Kidney epithelial cell (primary cell): ENCODE measurements at regions not wholly inside any gene's neighbourhood (a gene's known extent, or its start where the extent isn't known, plus 50 kb on each side); places are given as distances from the start of the nearest gene placed in this dataset.

Experiments
- DNase-seq: peaks from one replicate; pipeline ENCODE4 v3.0.0-alpha.2; 2010; ENCODE audit warnings: low read depth
- H3K27me3 ChIP-seq: 2 replicates; pipeline ENCODE4 v1.6.0; 2011; ENCODE audit warnings: low read length; ENCODE audit not compliant: control insufficient read depth, insufficient read depth
- H3K36me3 ChIP-seq: 2 replicates; pipeline ENCODE4 v1.5.1; 2011; ENCODE audit warnings: low read length; ENCODE audit not compliant: control insufficient read depth, insufficient read depth
- H3K4me3 ChIP-seq: 2 replicates; pipeline ENCODE4 v1.5.1; 2011; ENCODE audit warnings: low read depth, mild to moderate bottlenecking, control low read depth, low read length
- TF ChIP-seq, protein P1 (sequence below): IDR thresholded peaks from 2 replicates; pipeline ENCODE4 v1.5.1; 2011; ENCODE audit warnings: mild to moderate bottlenecking, moderate library complexity, low read length, control low read depth, inconsistent platforms; ENCODE audit not compliant: insufficient read depth, poor library complexity, severe bottlenecking

DNA sequence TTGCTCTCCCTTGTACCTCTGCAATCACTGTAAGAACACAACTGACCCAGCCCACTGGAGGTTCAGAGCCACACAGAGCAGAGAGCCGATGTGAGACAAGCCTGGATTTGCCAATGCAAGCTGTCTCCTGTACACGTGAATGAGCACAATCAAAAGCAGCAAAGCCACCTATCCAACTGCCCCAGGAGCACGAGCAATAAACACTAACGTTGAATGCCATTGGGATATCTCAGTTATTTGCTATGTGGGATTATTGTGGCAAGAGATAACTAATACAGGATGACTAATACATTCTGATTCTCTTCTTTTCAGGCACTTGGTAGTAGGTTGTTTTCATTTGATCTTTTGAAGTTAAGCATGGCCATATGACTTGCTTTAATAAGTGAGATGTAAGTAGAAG, 85.2 kb upstream of the FAM216B start:
- Histone ChIP-seq H3K36me3 (no peaks in the 10 kb centered on the region), H3K27me3 (no peaks in the 10 kb centered on the region), H3K4me3 (no peak overlapping the region)
- peak; percentile 2 for DNase-seq
- TF ChIP-seq, protein P1, sequence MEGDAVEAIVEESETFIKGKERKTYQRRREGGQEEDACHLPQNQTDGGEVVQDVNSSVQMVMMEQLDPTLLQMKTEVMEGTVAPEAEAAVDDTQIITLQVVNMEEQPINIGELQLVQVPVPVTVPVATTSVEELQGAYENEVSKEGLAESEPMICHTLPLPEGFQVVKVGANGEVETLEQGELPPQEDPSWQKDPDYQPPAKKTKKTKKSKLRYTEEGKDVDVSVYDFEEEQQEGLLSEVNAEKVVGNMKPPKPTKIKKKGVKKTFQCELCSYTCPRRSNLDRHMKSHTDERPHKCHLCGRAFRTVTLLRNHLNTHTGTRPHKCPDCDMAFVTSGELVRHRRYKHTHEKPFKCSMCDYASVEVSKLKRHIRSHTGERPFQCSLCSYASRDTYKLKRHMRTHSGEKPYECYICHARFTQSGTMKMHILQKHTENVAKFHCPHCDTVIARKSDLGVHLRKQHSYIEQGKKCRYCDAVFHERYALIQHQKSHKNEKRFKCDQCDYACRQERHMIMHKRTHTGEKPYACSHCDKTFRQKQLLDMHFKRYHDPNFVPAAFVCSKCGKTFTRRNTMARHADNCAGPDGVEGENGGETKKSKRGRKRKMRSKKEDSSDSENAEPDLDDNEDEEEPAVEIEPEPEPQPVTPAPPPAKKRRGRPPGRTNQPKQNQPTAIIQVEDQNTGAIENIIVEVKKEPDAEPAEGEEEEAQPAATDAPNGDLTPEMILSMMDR, result no peak

DNA sequence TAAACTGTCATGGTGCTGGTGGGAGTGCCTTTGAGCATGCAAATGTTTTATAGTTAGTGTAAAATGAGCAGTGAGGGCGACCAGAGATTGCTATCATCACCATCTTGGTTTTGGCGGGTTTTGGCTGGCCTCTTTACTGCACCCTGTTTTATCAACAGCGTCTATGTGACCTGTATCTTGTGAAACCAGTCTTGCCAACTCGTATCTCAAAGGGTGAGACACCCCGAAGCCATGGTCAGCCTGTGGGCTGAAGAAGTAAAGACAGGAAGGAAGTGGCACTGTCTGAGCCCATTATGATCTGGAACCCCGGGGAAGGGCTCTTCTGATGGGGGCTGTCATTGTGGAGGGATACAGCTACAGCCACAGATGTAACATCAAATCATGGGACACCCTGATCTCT, 81.5 kb upstream of the FAM216B start:
- no peak overlapping the region for H3K4me3 ChIP-seq
- TF ChIP-seq, protein P1, result no peak
- H3K36me3 ChIP-seq, result no peaks in the 10 kb centered on the region
- H3K27me3 ChIP-seq, result no peaks in the 10 kb centered on the region
- no peak for DNase-seq

DNA sequence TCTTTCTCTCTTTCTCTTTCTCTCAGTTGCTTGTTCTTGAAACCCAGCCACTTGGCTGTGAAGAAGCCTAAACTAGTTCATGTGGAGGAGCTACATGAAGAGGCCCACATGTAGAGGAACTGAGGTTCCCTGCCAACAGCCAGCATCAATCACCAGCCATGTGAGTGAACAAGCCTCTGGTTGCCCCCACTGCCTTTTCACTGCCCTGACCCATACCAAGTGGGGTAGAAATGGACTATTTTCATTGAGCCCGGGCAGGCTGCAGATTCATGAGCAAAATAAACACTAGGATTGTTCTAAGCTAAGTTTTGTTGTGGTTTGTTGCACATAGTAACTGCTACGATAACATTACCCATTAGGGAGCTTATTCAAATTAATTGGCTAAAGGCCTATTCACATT, 78.7 kb upstream of the FAM216B start:
- Histone ChIP-seq H3K36me3 (no peaks in the 10 kb centered on the region), H3K27me3 (no peaks in the 10 kb centered on the region), H3K4me3 (no peak overlapping the region)
- TF ChIP-seq, protein P1, result no peak
- no peak for DNase-seq

DNA sequence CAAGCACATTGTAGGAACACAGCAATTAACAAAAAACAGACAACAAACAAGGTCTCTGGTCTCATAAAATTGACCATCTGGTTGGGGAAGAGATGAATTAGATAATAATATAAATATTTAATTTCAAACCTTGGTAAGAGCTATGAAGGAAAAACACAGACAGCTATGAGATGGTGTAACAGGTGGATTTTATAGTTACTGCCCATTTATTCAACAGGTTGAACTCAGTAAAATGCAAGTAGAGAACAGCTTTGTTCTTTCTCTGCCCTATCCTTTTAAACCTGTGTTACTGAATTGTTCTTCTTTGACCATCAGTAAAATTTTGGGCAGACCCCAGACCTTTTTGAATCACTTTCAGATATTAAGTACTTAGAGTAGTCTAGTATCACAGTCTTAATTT, 77.6 kb upstream of the FAM216B start:
- TF ChIP-seq, protein P1, result no peak
- Histone ChIP-seq H3K27me3 (no peaks in the 10 kb centered on the region), H3K4me3 (no peak overlapping the region), H3K36me3 (no peaks in the 10 kb centered on the region)
- no peak for DNase-seq

DNA sequence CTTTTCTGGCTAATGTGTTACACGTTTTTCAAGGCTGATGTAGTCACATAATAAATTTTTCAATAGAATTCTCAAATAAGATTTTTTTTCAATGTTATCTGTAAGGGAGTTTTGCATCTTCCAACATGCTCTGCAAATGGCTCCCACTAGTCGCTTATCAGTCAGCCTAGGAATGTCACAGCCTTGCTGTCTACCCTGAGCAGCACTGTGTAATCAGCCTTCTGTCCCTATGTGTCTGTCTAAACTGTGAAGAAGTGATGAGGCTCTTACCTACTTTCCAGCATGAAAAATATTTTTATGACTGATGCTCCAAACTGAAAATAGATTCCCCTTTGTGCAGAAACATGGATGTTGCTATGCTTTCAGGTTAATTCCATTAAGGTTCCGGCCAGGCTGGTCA, 75.1 kb upstream of the FAM216B start:
- DNase-seq, result no peak
- Histone ChIP-seq H3K4me3 (no peak overlapping the region), H3K36me3 (no peaks in the 10 kb centered on the region), H3K27me3 (no peaks in the 10 kb centered on the region)
- TF ChIP-seq, protein P1, result no peak

DNA sequence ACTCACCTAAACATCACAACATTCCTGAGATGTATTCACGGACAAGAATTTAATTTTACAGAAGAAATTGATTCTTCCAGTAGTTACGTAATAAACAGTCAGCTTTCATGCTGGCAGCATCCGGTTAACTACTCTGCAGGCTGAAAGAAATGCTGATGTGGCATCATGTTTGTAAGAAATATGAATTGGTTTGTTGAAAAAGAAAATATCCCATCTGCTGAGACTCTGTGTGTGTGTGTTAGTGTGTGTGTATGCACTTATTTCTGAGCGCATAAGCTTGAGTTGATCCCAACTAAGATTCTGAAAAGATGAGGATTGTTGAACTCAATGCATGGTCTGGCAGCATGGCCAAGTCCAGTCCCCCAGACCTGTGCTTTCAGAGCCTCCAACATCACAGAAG, 74.3 kb upstream of the FAM216B start:
- no peak for DNase-seq
- H3K4me3 ChIP-seq, result no peak overlapping the region
- H3K36me3 ChIP-seq, result no peaks in the 10 kb centered on the region
- no peaks in the 10 kb centered on the region for H3K27me3 ChIP-seq
- TF ChIP-seq, protein P1, result no peak
